NCI-H1930 (cell line): ENCODE measurements at regions not wholly inside any gene's neighbourhood (a gene's known extent, or its start where the extent isn't known, plus 50 kb on each side); places are given as distances from the start of the nearest gene placed in this dataset.

Experiments
- DNase-seq, 2 experiments: peaks; one replicate each; lab custom pipeline; 2025; lab: John Stamatoyannopoulos, UW

- DNase-seq, result no peak
Measured at GRCh38 chr16:52235186-52235585, 311.8 kb downstream of the TOX3 start.

- DNase-seq, result no peak
Measured at GRCh38 chr16:52234626-52235025, 312.3 kb downstream of the TOX3 start.

- no peak for DNase-seq
Measured at GRCh38 chr16:52229471-52229870, 317.5 kb downstream of the TOX3 start.

- no peak for DNase-seq
Measured at GRCh38 chr16:52227851-52228250, 319.1 kb downstream of the TOX3 start.

- no peak for DNase-seq
Measured at GRCh38 chr16:52212841-52213240, 334.1 kb downstream of the TOX3 start.

- no peak for DNase-seq
Measured at GRCh38 chr16:52209227-52209626, 337.7 kb downstream of the TOX3 start.

- DNase-seq, result no peak
Measured at GRCh38 chr16:52203096-52203495, 343.8 kb downstream of the TOX3 start.

- no peak for DNase-seq
Measured at GRCh38 chr16:52193441-52193840, 353.5 kb downstream of the TOX3 start.

GRCh38 chr16:52191531-52192134 is 355.3 kb downstream of the TOX3 start:
- DNase-seq, result peak; percentile 52 to 57

- no peak for DNase-seq
Measured at GRCh38 chr16:52184336-52184735, 362.6 kb downstream of the TOX3 start.

- no peak for DNase-seq
Measured at GRCh38 chr16:52182840-52183239, 364.1 kb downstream of the TOX3 start.

GRCh38 chr16:52174168-52174567 is 372.8 kb downstream of the TOX3 start:
- DNase-seq, result no peak

- no peak for DNase-seq
Measured at GRCh38 chr16:52171481-52171880, 375.5 kb downstream of the TOX3 start.

- no peak for DNase-seq
Measured at GRCh38 chr16:52167328-52167727, 379.6 kb downstream of the TOX3 start.

- no peak for DNase-seq
Measured at GRCh38 chr16:52165961-52166360, 381.0 kb downstream of the TOX3 start.

- DNase-seq, result no peak
Measured at GRCh38 chr16:52149003-52149402, 397.9 kb downstream of the TOX3 start.

GRCh38 chr16:52141871-52142270 is 405.1 kb downstream of the TOX3 start:
- DNase-seq, result no peak

GRCh38 chr16:52128361-52128760 is 418.6 kb downstream of the TOX3 start:
- DNase-seq, result no peak

- DNase-seq, result no peak
Measured at GRCh38 chr16:52123842-52124241, 423.1 kb downstream of the TOX3 start.

- DNase-seq, result no peak
Measured at GRCh38 chr16:52123061-52123839, 423.7 kb downstream of the TOX3 start.

GRCh38 chr16:52117171-52117570 is 429.8 kb downstream of the TOX3 start:
- DNase-seq, result no peak

- DNase-seq, result no peak
Measured at GRCh38 chr16:52114379-52114778, 432.6 kb downstream of the TOX3 start.

- no peak for DNase-seq
Measured at GRCh38 chr16:52113533-52114183, 433.3 kb downstream of the TOX3 start.
